ENCODE measurements at regions not wholly inside any gene's neighbourhood (a gene's known extent, or its start where the extent isn't known, plus 50 kb on each side); places are given as distances from the start of the nearest gene placed in this dataset.

DNA sequence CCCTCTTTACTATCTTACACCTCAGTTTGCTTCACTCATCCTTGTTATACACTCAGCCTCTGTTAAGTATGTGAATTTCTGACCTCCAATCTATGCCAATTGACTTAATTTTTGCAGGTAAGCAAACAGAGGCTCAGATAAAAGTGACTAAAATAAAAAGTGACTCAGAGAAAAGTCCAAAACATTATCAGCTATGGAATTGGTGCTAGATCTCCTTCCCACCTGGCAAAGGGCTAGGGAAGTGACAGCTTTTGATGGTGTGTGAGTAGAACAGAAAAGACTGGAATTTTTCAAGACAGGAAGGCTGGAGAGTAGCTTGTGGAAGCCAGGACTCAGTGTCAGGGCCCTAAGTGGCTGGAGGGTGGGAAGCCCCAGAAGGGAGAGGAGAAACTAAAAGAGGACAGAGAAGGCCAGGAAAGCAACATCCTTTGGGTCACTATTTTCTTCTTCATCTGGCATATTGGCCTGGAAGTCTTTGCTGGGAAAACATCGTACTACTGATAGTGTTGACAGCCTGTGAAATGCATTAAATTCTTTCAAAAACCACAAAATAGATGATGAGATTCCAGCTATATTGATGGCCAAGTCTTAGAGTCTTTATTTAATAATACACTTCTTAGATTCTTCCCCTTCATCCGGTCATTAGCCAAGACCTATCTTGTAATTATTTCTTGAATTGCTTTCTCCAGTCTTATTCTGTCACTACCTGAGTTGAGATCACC is 392.8 kb downstream of the RAPGEF2 start:
- no peak for TF ChIP-seq EZH2 (IDR thresholded peaks at IDR 0.05; ENCODE audit: borderline replicate concordance, low read depth, low read length, poor library complexity, severe bottlenecking)
- TF ChIP-seq, protein P1, sequence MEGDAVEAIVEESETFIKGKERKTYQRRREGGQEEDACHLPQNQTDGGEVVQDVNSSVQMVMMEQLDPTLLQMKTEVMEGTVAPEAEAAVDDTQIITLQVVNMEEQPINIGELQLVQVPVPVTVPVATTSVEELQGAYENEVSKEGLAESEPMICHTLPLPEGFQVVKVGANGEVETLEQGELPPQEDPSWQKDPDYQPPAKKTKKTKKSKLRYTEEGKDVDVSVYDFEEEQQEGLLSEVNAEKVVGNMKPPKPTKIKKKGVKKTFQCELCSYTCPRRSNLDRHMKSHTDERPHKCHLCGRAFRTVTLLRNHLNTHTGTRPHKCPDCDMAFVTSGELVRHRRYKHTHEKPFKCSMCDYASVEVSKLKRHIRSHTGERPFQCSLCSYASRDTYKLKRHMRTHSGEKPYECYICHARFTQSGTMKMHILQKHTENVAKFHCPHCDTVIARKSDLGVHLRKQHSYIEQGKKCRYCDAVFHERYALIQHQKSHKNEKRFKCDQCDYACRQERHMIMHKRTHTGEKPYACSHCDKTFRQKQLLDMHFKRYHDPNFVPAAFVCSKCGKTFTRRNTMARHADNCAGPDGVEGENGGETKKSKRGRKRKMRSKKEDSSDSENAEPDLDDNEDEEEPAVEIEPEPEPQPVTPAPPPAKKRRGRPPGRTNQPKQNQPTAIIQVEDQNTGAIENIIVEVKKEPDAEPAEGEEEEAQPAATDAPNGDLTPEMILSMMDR (conservative IDR thresholded peaks at IDR 0.05; ENCODE audit: low read depth, low read length) = no peak

Measured in A673 (cell line).